ENCODE measurements at regions not wholly inside any gene's neighbourhood (a gene's known extent, or its start where the extent isn't known, plus 50 kb on each side); places are given as distances from the start of the nearest gene placed in this dataset.
"Not testable (repeated sequence)": the region's sequence is repeated elsewhere in the genome, so short reads cannot be mapped to it uniquely, and the experiment has no call there.

DNA sequence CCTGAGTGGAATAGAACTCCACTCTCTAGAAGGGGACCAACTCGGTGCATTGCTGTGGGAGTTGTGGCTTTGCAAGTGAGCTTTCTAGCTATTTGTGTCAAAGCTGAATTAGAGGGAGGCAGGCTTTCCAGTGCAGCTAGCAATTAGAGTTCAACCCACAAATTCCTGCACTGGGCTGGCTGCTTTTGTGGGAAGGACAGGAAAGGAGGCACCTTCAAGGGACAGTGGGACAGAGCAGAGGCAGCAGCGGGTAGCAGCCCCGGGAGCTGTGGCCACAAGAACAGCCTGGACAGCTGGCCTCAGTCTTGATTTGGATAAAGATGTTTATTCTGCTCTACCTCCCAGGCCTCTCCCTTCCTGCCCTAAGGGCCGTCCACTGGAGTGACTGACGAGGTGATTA is 83.7 kb upstream of the SLIT3 start:
- no peaks in the 10 kb centered on the region for H3K36me3 Mint-ChIP-seq
- ATAC-seq (replicated peaks in 1 of 4): no peak
- Histone ChIP-seq H3K4me1 (ENCODE audit: control insufficient read depth in 1 of 2, extremely low read depth in 1 of 2, insufficient read depth in 2 of 2, low read length in 2 of 2) (no peaks in the 10 kb centered on the region), H3K36me3 (ENCODE audit: control insufficient read depth in 2 of 2, extremely low read depth in 1 of 2, insufficient read depth in 1 of 2, low read length in 1 of 2) (no peaks in the 10 kb centered on the region), H3K9me3 (no peaks in the 10 kb centered on the region), H3K27ac (ENCODE audit: low read length) (no peak overlapping the region), H3K27me3 (replicated peaks in 1 of 2; ENCODE audit: control insufficient read depth in 2 of 2, extremely low read depth in 1 of 2, insufficient read depth in 2 of 2, low read length in 1 of 2) (no peaks in the 10 kb centered on the region), H3K4me3 (ENCODE audit: control insufficient read depth in 1 of 2, extremely low read depth in 1 of 2, low read length in 1 of 2) (no peak overlapping the region)
- H3K27ac Mint-ChIP-seq: no peak overlapping the region
- H3K4me3 Mint-ChIP-seq: no peak overlapping the region
- CTCF ChIA-PET: no interaction called here
- no CpG with 5 or more reads among the region's 5 CpGs for WGBS (ENCODE audit: insufficient coverage)
- peaks cover 0 to 2% of the 10 kb centered on the region in 2 donors for H3K27me3 Mint-ChIP-seq
- no peaks in the 10 kb centered on the region for H3K4me1 Mint-ChIP-seq
- POLR2A ChIA-PET: no interaction called here
- H3K9me3 Mint-ChIP-seq: peaks cover 0 to 4% (median 0%) of the 10 kb centered on the region in 3 donors
- no peak for DNase-seq

DNA sequence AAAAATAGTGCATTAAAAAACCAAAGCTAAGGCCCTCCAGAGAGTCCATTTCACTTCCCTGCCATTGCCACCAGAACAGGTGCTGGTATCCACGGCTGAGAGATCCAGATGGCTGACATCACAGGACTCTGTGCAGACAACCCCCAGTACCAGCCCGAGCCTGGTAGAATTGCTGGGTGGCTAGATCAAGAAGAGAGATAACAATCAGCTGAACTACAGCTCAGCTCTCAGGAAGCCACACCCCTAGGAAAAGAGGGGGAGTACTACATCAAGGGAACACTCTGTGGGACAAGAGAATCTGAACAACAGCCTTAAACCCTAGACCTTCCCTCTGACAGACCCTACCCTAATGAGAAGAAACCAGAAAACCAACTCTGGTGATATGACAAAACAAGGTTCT is 73.8 kb upstream of the SLIT3 start:
- Mint-ChIP-seq H3K27me3 (peaks cover 5 to 11% of the 10 kb centered on the region in 2 donors), H3K9me3 (peaks cover 3 to 14% (median 8%) of the 10 kb centered on the region in 3 donors), H3K36me3 (no peaks in the 10 kb centered on the region), H3K27ac (no peak overlapping the region), H3K4me1 (no peaks in the 10 kb centered on the region), H3K4me3 (no peak overlapping the region)
- ChIA-PET POLR2A (no interaction called here), CTCF (no interaction called here)
- no peaks in the 10 kb centered on the region for H3K4me1 ChIP-seq (ENCODE audit: control insufficient read depth in 1 of 2, extremely low read depth in 1 of 2, insufficient read depth in 2 of 2, low read length in 2 of 2)
- peaks cover 0 to 11% of the 10 kb centered on the region in 2 experiments for H3K27me3 ChIP-seq (replicated peaks in 1 of 2; ENCODE audit: control insufficient read depth in 2 of 2, extremely low read depth in 1 of 2, insufficient read depth in 2 of 2, low read length in 1 of 2)
- no peak overlapping the region for H3K4me3 ChIP-seq (ENCODE audit: control insufficient read depth in 1 of 2, extremely low read depth in 1 of 2, low read length in 1 of 2)
- no peaks in the 10 kb centered on the region for H3K36me3 ChIP-seq (ENCODE audit: control insufficient read depth in 2 of 2, extremely low read depth in 1 of 2, insufficient read depth in 1 of 2, low read length in 1 of 2)
- WGBS (ENCODE audit: insufficient coverage): no CpG with 5 or more reads among the region's 2 CpGs
- no peak for ATAC-seq (replicated peaks in 1 of 4)
- DNase-seq: no peak
- no peaks in the 10 kb centered on the region for H3K9me3 ChIP-seq
- H3K27ac ChIP-seq (ENCODE audit: low read length): no peak overlapping the region

DNA sequence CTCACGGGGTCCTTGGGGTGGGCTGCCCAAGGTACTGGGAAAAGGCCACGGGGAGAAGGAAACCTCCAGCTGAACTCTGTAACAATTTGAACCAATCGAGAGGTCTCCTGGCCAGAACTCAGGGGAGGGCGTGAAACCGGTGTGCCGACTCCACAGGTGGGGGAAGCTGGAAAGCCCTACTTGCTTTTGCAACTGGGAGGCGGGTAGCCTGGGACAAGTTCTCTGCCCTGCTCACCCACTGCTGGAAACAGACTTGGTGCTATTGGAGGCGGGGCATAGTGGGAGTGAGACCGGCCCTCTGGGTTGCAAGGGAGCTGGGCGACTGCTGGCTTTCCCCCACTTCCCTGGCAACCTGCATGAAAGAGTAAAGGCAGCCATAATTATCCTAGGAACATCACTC is 73.2 kb upstream of the SLIT3 start:
- POLR2A ChIA-PET: no interaction called here
- CTCF ChIA-PET: no interaction called here
- Histone ChIP-seq H3K4me1 (ENCODE audit: control insufficient read depth in 1 of 2, extremely low read depth in 1 of 2, insufficient read depth in 2 of 2, low read length in 2 of 2) (no peaks in the 10 kb centered on the region), H3K27ac (ENCODE audit: low read length) (no peak overlapping the region), H3K36me3 (ENCODE audit: control insufficient read depth in 2 of 2, extremely low read depth in 1 of 2, insufficient read depth in 1 of 2, low read length in 1 of 2) (no peaks in the 10 kb centered on the region), H3K9me3 (no peaks in the 10 kb centered on the region), H3K27me3 (replicated peaks in 1 of 2; ENCODE audit: control insufficient read depth in 2 of 2, extremely low read depth in 1 of 2, insufficient read depth in 2 of 2, low read length in 1 of 2) (peaks cover 0 to 11% of the 10 kb centered on the region in 2 experiments), H3K4me3 (ENCODE audit: control insufficient read depth in 1 of 2, extremely low read depth in 1 of 2, low read length in 1 of 2) (no peak overlapping the region)
- DNase-seq: no peak
- Mint-ChIP-seq H3K4me3 (no peak overlapping the region), H3K27me3 (peaks cover 5 to 15% of the 10 kb centered on the region in 2 donors), H3K36me3 (no peaks in the 10 kb centered on the region), H3K9me3 (peaks cover 4 to 19% (median 14%) of the 10 kb centered on the region in 3 donors), H3K4me1 (no peaks in the 10 kb centered on the region), H3K27ac (no peak overlapping the region)
- 84% methylated on average over 7 of the region's 10 CpGs for WGBS (ENCODE audit: insufficient coverage)
- no peak for ATAC-seq (replicated peaks in 1 of 4)

DNA sequence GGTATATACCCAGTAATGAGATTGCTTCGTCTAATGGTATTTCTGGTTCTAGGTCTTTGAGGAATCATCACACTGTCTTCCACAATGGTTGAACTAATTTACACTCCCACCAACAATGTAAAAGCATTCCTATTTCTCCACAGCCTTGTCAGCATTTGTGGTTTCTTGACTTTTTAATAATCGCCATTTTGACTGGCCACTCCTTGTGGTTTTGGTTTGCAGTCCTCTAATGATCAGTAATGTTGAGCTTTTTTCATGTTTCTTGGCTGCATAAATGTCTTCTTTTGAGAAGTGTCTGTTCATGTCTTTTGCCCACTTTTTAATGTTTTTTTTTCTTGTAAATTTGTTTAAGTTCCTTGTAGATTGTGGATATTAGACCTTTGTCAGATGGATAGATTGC is 70.9 kb upstream of the SLIT3 start:
- H3K4me1 ChIP-seq (ENCODE audit: control insufficient read depth in 1 of 2, extremely low read depth in 1 of 2, insufficient read depth in 2 of 2, low read length in 2 of 2); H3K4me1 Mint-ChIP-seq; CTCF ChIA-PET; H3K27ac ChIP-seq (ENCODE audit: low read length); H3K4me3 Mint-ChIP-seq; H3K36me3 ChIP-seq (ENCODE audit: control insufficient read depth in 2 of 2, extremely low read depth in 1 of 2, insufficient read depth in 1 of 2, low read length in 1 of 2); H3K36me3 Mint-ChIP-seq; ATAC-seq (replicated peaks in 1 of 4); H3K9me3 ChIP-seq; H3K4me3 ChIP-seq (ENCODE audit: control insufficient read depth in 1 of 2, extremely low read depth in 1 of 2, low read length in 1 of 2); POLR2A ChIA-PET; H3K27ac Mint-ChIP-seq; DNase-seq: not testable (repeated sequence)
- Mint-ChIP-seq H3K27me3 (peaks cover 5 to 16% of the 10 kb centered on the region in 2 donors), H3K9me3 (peaks cover 4 to 17% (median 12%) of the 10 kb centered on the region in 3 donors)
- WGBS (ENCODE audit: insufficient coverage): 83% methylated on average over 1 of the region's 2 CpGs
- peaks cover 0 to 11% of the 10 kb centered on the region in 2 experiments for H3K27me3 ChIP-seq (replicated peaks in 1 of 2; ENCODE audit: control insufficient read depth in 2 of 2, extremely low read depth in 1 of 2, insufficient read depth in 2 of 2, low read length in 1 of 2)

DNA sequence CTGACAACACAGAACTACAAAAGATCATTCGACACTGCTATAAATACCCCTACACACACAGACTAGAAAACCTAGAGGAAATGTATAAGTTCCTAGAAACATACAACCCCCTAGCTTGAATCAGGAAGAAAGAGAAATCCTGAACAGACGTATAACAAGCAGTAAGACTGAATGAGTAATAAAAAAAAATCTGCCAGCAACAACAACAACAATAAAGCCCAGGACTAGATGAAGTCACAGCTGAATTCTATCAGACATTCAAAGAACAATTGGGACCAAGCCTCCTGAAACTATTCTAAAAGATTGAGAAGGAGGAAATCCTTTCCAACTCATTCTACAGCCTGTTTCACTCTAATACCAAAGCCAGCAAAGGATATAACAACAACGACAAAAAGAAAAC is 68.2 kb upstream of the SLIT3 start:
- WGBS (ENCODE audit: insufficient coverage): 60% methylated on average over 1 of the region's 3 CpGs
- no peaks in the 10 kb centered on the region for H3K9me3 ChIP-seq
- no peaks in the 10 kb centered on the region for H3K36me3 ChIP-seq (ENCODE audit: control insufficient read depth in 2 of 2, extremely low read depth in 1 of 2, insufficient read depth in 1 of 2, low read length in 1 of 2)
- ATAC-seq (replicated peaks in 1 of 4) (no peak), DNase-seq (no peak)
- Mint-ChIP-seq H3K9me3 (peaks cover 4 to 23% (median 12%) of the 10 kb centered on the region in 3 donors), H3K27me3 (peaks cover 5 to 24% of the 10 kb centered on the region in 2 donors), H3K4me3 (no peak overlapping the region), H3K36me3 (no peaks in the 10 kb centered on the region), H3K27ac (no peak overlapping the region), H3K4me1 (no peaks in the 10 kb centered on the region)
- ChIA-PET POLR2A (no interaction called here), CTCF (no interaction called here)
- H3K27ac ChIP-seq (ENCODE audit: low read length): no peak overlapping the region
- H3K27me3 ChIP-seq (replicated peaks in 1 of 2; ENCODE audit: control insufficient read depth in 2 of 2, extremely low read depth in 1 of 2, insufficient read depth in 2 of 2, low read length in 1 of 2): peaks cover 0 to 7% of the 10 kb centered on the region in 2 experiments
- no peak overlapping the region for H3K4me3 ChIP-seq (ENCODE audit: control insufficient read depth in 1 of 2, extremely low read depth in 1 of 2, low read length in 1 of 2)
- no peaks in the 10 kb centered on the region for H3K4me1 ChIP-seq (ENCODE audit: control insufficient read depth in 1 of 2, extremely low read depth in 1 of 2, insufficient read depth in 2 of 2, low read length in 2 of 2)

DNA sequence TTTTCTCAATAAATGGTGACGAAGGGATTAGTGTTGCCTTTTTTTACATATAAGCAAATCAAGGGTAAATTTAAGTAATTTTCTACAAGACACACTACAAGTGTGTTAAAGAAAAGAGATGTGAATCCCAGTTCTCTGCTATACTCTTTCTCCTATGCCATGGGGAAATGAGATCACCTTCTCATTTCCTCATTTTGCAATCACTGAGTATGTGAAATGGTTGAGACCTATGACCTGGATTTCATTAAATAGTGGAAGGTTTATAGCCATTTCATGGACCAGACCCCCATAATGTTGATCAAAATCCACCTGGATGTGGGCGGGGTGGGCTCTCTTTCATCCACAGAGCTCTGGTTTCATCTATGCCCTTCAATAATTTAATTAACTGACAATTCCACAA is 66.9 kb upstream of the SLIT3 start:
- Mint-ChIP-seq H3K9me3 (peaks cover 4 to 23% (median 12%) of the 10 kb centered on the region in 3 donors), H3K4me3 (no peak overlapping the region), H3K27me3 (peaks cover 2 to 24% of the 10 kb centered on the region in 2 donors), H3K27ac (no peak overlapping the region), H3K4me1 (no peaks in the 10 kb centered on the region), H3K36me3 (no peaks in the 10 kb centered on the region)
- ChIA-PET CTCF (no interaction called here), POLR2A (no interaction called here)
- Histone ChIP-seq H3K27ac (ENCODE audit: low read length) (no peak overlapping the region), H3K27me3 (replicated peaks in 1 of 2; ENCODE audit: control insufficient read depth in 2 of 2, extremely low read depth in 1 of 2, insufficient read depth in 2 of 2, low read length in 1 of 2) (no peaks in the 10 kb centered on the region), H3K4me3 (ENCODE audit: control insufficient read depth in 1 of 2, extremely low read depth in 1 of 2, low read length in 1 of 2) (no peak overlapping the region), H3K9me3 (no peaks in the 10 kb centered on the region), H3K4me1 (ENCODE audit: control insufficient read depth in 1 of 2, extremely low read depth in 1 of 2, insufficient read depth in 2 of 2, low read length in 2 of 2) (no peaks in the 10 kb centered on the region), H3K36me3 (ENCODE audit: control insufficient read depth in 2 of 2, extremely low read depth in 1 of 2, insufficient read depth in 1 of 2, low read length in 1 of 2) (no peaks in the 10 kb centered on the region)
- ATAC-seq (replicated peaks in 1 of 4) (no peak), DNase-seq (no peak)
- WGBS (ENCODE audit: insufficient coverage): no CpG with 5 or more reads among the region's 2 CpGs

DNA sequence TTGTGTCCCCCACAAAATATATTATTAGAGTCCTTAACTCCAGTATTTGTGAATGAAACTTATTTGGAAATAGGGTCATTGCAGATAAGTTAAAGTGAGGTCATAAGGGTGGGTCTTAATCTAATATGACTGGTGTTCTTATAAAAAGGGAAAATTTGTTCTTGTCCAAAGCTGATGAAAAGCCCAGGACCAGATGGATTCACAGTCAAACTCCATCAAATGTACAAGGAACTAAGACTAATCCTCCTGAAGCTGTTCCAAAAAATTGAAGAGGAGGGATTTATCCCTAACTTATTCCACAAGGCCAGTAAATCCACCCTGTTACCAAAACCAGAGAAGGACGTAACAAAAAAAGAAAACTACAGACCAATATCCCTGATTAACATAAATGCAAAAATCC is 56.4 kb upstream of the SLIT3 start:
- Histone ChIP-seq H3K27ac (ENCODE audit: low read length) (no peak overlapping the region), H3K27me3 (replicated peaks in 1 of 2; ENCODE audit: control insufficient read depth in 2 of 2, extremely low read depth in 1 of 2, insufficient read depth in 2 of 2, low read length in 1 of 2) (no peaks in the 10 kb centered on the region), H3K4me3 (ENCODE audit: control insufficient read depth in 1 of 2, extremely low read depth in 1 of 2, low read length in 1 of 2) (no peak overlapping the region), H3K4me1 (ENCODE audit: control insufficient read depth in 1 of 2, extremely low read depth in 1 of 2, insufficient read depth in 2 of 2, low read length in 2 of 2) (no peaks in the 10 kb centered on the region), H3K9me3 (no peaks in the 10 kb centered on the region), H3K36me3 (ENCODE audit: control insufficient read depth in 2 of 2, extremely low read depth in 1 of 2, insufficient read depth in 1 of 2, low read length in 1 of 2) (no peaks in the 10 kb centered on the region)
- Mint-ChIP-seq H3K9me3 (peaks cover 0 to 4% (median 0%) of the 10 kb centered on the region in 3 donors), H3K36me3 (no peaks in the 10 kb centered on the region), H3K27ac (no peak overlapping the region), H3K4me3 (no peak overlapping the region), H3K27me3 (peaks cover 1 to 11% of the 10 kb centered on the region in 2 donors), H3K4me1 (no peaks in the 10 kb centered on the region)
- DNase-seq (no peak), ATAC-seq (replicated peaks in 1 of 4) (no peak)
- CTCF ChIA-PET: no interaction called here
- POLR2A ChIA-PET: no interaction called here
- WGBS (ENCODE audit: insufficient coverage): no CpG with 5 or more reads among the region's 1 CpG

Data from T-cell (primary cell).